ENCODE measurements at regions not wholly inside any gene's neighbourhood (a gene's known extent, or its start where the extent isn't known, plus 50 kb on each side); places are given as distances from the start of the nearest gene placed in this dataset.

GRCh38 chr2:54050445-54050844 is 65.0 kb upstream of the ACYP2 start:
- Histone ChIP-seq H3K36me3 (ENCODE audit: control insufficient read depth in 1 of 2, insufficient read depth in 2 of 2, low read length in 2 of 2) (no peaks in the 10 kb centered on the region), H3K4me1 (ENCODE audit: control insufficient read depth in 1 of 2, insufficient read depth in 2 of 2, low read length in 2 of 2) (0 out of 4 replicates have a peak, but pooled peaks cover 0 to 3% of the 10 kb centered on the region in 2 experiments), H2AFZ (ENCODE audit: low read depth, low read length, poor library complexity, severe bottlenecking) (no peak overlapping the region), H3K9me2 (ENCODE audit: insufficient read depth) (no peaks in the 10 kb centered on the region), H3K79me2 (ENCODE audit: insufficient read depth, low read length) (no peaks in the 10 kb centered on the region), H3K27ac (ENCODE audit: low read depth, low read length) (no peak overlapping the region), H3K9me3 (ENCODE audit: control insufficient read depth in 1 of 2, insufficient read depth in 1 of 2, low read depth in 1 of 2, low read length in 2 of 2) (no peaks in the 10 kb centered on the region), H3K9ac (ENCODE audit: low read length) (no peak overlapping the region), H3K4me2 (ENCODE audit: low read length) (no peak overlapping the region), H3K4me3 (replicated peaks in 1 of 2; ENCODE audit: low read depth in 1 of 2, low read length in 2 of 2) (no peak overlapping the region), H3K27me3 (ENCODE audit: insufficient read depth, low read length) (no peaks in the 10 kb centered on the region), H4K20me1 (ENCODE audit: insufficient read depth) (no peaks in the 10 kb centered on the region)
- no peak for DNase-seq (ENCODE audit: low read depth, low spot score)
- RAD21 ChIA-PET (ENCODE audit: low non-redundant PET in 1 of 2, low total read pairs in 2 of 2, uncharacterized antibody in 2 of 2, unreplicated experiment in 2 of 2) = no interaction called here
- no TSS peak for BruUV-seq (replicated peaks)
- ATAC-seq = no peak
- POLR2A ChIA-PET = no interaction called here
- CTCF ChIA-PET = no interaction called here
- intact Hi-C loops (cut with micrococcal nuclease) = no loop called here
- no peak for TF ChIP-seq CBX3 (IDR thresholded peaks at IDR 0.05; ENCODE audit: low read depth)
- TF ChIP-seq FOSL1 (IDR thresholded peaks at IDR 0.05; ENCODE audit: low read depth) = no peak
- TF ChIP-seq SRF (IDR thresholded peaks at IDR 0.05; ENCODE audit: low read depth) = no peak
- no peak for TF ChIP-seq CTCF (IDR thresholded peaks at IDR 0.05 in 2 of 3, conservative IDR thresholded peaks at IDR 0.05 in 1 of 3; ENCODE audit: borderline replicate concordance in 1 of 3, insufficient read depth in 1 of 3, low read depth in 2 of 3, low read length in 2 of 3)
- TF ChIP-seq EZH2 (IDR thresholded peaks at IDR 0.05) = no peak
- no peak for TF ChIP-seq TCF7L2 (IDR thresholded peaks at IDR 0.05; ENCODE audit: borderline replicate concordance, extremely low read depth, insufficient read depth, insufficient read length)
- TF ChIP-seq POLR2A (IDR thresholded peaks at IDR 0.05; ENCODE audit: borderline replicate concordance, extremely low read depth, insufficient read depth, insufficient read length) = no peak
- TF ChIP-seq ELF1 (IDR thresholded peaks at IDR 0.05; ENCODE audit: borderline replicate concordance, low read depth) = no peak
- no peak for TF ChIP-seq RAD21 (IDR thresholded peaks at IDR 0.05; ENCODE audit: low read depth)
- TF ChIP-seq, protein P1, sequence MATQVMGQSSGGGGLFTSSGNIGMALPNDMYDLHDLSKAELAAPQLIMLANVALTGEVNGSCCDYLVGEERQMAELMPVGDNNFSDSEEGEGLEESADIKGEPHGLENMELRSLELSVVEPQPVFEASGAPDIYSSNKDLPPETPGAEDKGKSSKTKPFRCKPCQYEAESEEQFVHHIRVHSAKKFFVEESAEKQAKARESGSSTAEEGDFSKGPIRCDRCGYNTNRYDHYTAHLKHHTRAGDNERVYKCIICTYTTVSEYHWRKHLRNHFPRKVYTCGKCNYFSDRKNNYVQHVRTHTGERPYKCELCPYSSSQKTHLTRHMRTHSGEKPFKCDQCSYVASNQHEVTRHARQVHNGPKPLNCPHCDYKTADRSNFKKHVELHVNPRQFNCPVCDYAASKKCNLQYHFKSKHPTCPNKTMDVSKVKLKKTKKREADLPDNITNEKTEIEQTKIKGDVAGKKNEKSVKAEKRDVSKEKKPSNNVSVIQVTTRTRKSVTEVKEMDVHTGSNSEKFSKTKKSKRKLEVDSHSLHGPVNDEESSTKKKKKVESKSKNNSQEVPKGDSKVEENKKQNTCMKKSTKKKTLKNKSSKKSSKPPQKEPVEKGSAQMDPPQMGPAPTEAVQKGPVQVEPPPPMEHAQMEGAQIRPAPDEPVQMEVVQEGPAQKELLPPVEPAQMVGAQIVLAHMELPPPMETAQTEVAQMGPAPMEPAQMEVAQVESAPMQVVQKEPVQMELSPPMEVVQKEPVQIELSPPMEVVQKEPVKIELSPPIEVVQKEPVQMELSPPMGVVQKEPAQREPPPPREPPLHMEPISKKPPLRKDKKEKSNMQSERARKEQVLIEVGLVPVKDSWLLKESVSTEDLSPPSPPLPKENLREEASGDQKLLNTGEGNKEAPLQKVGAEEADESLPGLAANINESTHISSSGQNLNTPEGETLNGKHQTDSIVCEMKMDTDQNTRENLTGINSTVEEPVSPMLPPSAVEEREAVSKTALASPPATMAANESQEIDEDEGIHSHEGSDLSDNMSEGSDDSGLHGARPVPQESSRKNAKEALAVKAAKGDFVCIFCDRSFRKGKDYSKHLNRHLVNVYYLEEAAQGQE (IDR thresholded peaks at IDR 0.05; ENCODE audit: low read depth) = no peak
- no peak for TF ChIP-seq YY1 (IDR thresholded peaks at IDR 0.05; ENCODE audit: extremely low read depth, insufficient replicate concordance, low read depth, low read length)
- no peak for TF ChIP-seq SP1 (IDR thresholded peaks at IDR 0.05; ENCODE audit: low read depth)
- no peak for TF ChIP-seq POLR2AphosphoS5 (IDR thresholded peaks at IDR 0.05; ENCODE audit: low read depth, low read length)
- TF ChIP-seq ZNF274 (IDR thresholded peaks at IDR 0.05; ENCODE audit: low read depth, low read length) = no peak
- no peak for TF ChIP-seq EZH2phosphoT487 (IDR thresholded peaks at IDR 0.05; ENCODE audit: borderline replicate concordance)
- no peak for TF ChIP-seq ZBTB33 (IDR thresholded peaks at IDR 0.05; ENCODE audit: extremely low read depth, insufficient replicate concordance, low read length)
